ENCODE measurements at regions not wholly inside any gene's neighbourhood (a gene's known extent, or its start where the extent isn't known, plus 50 kb on each side); places are given as distances from the start of the nearest gene placed in this dataset.

DNA sequence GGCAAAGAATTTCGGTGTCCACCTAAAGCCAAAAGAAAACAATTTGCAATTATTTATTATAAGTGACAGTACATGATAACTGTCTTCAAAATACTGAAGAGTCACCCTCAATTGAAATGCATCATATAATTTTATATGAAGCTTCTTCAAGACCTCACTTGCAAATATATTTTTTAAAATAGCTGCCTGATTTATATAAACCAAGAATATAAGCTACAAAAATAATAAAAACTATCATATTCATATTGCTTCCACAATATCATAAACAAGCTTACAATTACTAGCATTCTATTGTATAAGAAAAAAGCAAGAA is 144.1 kb downstream of the CETN3 start:
- Histone ChIP-seq H3K27ac (ENCODE audit: low read depth, low read length, poor library complexity, severe bottlenecking) (no peak overlapping the region), H2AFZ (ENCODE audit: low read length) (no peak overlapping the region), H4K20me1 (ENCODE audit: insufficient read depth, low read length) (no peaks in the 10 kb centered on the region), H3K9me3 (ENCODE audit: low read length) (no peaks in the 10 kb centered on the region), H3K9me2 (ENCODE audit: insufficient read depth, low read length) (no peaks in the 10 kb centered on the region), H3K4me2 (ENCODE audit: low read length) (no peak overlapping the region), H3K4me3 (ENCODE audit: low read depth, low read length, poor library complexity, severe bottlenecking) (no peak overlapping the region), H3K4me1 (ENCODE audit: insufficient read depth, low read length, poor library complexity, severe bottlenecking) (no peaks in the 10 kb centered on the region), H3K36me3 (ENCODE audit: insufficient read depth, low read length) (no peaks in the 10 kb centered on the region), H3K79me2 (ENCODE audit: insufficient read depth, low read depth, low read length) (no peaks in the 10 kb centered on the region)
- TF ChIP-seq, protein P1, sequence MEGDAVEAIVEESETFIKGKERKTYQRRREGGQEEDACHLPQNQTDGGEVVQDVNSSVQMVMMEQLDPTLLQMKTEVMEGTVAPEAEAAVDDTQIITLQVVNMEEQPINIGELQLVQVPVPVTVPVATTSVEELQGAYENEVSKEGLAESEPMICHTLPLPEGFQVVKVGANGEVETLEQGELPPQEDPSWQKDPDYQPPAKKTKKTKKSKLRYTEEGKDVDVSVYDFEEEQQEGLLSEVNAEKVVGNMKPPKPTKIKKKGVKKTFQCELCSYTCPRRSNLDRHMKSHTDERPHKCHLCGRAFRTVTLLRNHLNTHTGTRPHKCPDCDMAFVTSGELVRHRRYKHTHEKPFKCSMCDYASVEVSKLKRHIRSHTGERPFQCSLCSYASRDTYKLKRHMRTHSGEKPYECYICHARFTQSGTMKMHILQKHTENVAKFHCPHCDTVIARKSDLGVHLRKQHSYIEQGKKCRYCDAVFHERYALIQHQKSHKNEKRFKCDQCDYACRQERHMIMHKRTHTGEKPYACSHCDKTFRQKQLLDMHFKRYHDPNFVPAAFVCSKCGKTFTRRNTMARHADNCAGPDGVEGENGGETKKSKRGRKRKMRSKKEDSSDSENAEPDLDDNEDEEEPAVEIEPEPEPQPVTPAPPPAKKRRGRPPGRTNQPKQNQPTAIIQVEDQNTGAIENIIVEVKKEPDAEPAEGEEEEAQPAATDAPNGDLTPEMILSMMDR (conservative IDR thresholded peaks at IDR 0.05; ENCODE audit: low read length): peak; percentile 63; the same call in 1 of the 2 replicates
- TF ChIP-seq EZH2phosphoT487 (IDR thresholded peaks at IDR 0.05; ENCODE audit: borderline replicate concordance, low read depth, low read length): no peak
- no TSS peak for BruUV-seq (replicated peaks)
- DNase-seq (ENCODE audit: low spot score): no peak
- ChIA-PET CTCF (ENCODE audit: unreplicated experiment) (no interaction called here), POLR2A (interaction anchor here (0.6 to 1.3 kb wide), 3 partner anchors 13 to 1775 kb away, joined by 3 read pairs; no protein-coding TSS in a partner anchor)
- intact Hi-C loops (cut with micrococcal nuclease; ENCODE audit: unreplicated experiment): loop anchor here (5.0 to 10.0 kb wide), 2 partner anchors 519 to 1538 kb away; no protein-coding TSS in a partner anchor

DNA sequence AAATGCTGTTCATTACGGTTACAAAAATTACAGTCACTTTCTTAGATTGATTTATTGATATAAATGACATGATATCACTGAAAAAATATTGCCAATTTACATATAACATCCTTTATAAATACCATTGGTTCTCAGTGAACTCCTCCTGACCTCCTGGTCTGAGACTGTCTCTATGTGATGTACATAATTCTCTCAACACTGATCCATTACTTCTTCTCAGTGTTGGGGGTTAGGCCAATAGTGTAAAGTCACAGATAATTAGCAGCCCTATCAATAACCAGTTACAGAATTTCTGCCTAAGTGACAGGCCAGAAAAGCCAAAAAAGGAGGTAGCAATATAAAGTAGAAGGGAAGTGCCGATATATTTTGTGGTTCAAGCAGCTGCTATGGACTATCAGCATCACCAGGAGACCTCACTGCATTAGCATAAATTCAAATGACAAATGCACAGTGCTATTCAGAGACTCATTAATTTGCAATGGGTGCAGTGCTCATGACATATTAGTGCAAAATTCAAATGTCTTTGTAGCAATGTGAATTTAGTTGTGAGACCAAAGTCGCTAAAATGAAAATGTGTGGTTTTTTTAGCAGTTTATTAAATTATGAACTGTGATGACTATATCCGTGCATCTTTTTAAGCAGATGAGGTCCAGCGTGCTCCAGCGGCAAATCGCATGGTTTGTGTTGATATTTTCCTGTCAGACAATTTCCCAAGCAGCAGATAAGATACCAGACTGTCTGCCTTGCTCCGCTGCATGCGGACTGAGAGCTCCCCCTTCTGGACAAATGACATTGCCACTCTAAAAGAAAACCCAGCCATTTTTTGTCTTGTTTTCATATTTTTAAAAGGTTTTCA is 144.6 kb downstream of the CETN3 start:
- intact Hi-C loops (cut with micrococcal nuclease; ENCODE audit: unreplicated experiment): loop anchor here (5.0 to 10.0 kb wide), 2 partner anchors 520 to 1538 kb away; no protein-coding TSS in a partner anchor
- Histone ChIP-seq H3K36me3 (ENCODE audit: insufficient read depth, low read length) (no peaks in the 10 kb centered on the region), H3K9me2 (ENCODE audit: insufficient read depth, low read length) (no peaks in the 10 kb centered on the region), H3K4me2 (ENCODE audit: low read length) (peak overlapping the region; percentile 28; the same call in 1 of the 2 replicates), H3K79me2 (ENCODE audit: insufficient read depth, low read depth, low read length) (no peaks in the 10 kb centered on the region), H3K27ac (ENCODE audit: low read depth, low read length, poor library complexity, severe bottlenecking) (no peak overlapping the region), H4K20me1 (ENCODE audit: insufficient read depth, low read length) (no peaks in the 10 kb centered on the region), H3K4me3 (ENCODE audit: low read depth, low read length, poor library complexity, severe bottlenecking) (no peak overlapping the region), H2AFZ (ENCODE audit: low read length) (peak overlapping the region; percentile 53; the same call in 1 of the 2 replicates), H3K9me3 (ENCODE audit: low read length) (no peaks in the 10 kb centered on the region), H3K4me1 (ENCODE audit: insufficient read depth, low read length, poor library complexity, severe bottlenecking) (no peaks in the 10 kb centered on the region)
- ChIA-PET CTCF (ENCODE audit: unreplicated experiment) (no interaction called here), POLR2A (interaction anchor here (0.5 to 1.3 kb wide), 3 partner anchors 12 to 1774 kb away, joined by 3 read pairs; no protein-coding TSS in a partner anchor)
- TF ChIP-seq, protein P1 (conservative IDR thresholded peaks at IDR 0.05; ENCODE audit: low read length): peak; percentile 99
- TF ChIP-seq EZH2phosphoT487 (IDR thresholded peaks at IDR 0.05; ENCODE audit: borderline replicate concordance, low read depth, low read length): no peak
- DNase-seq (ENCODE audit: low spot score): peak; percentile 64
- BruUV-seq (replicated peaks): no TSS peak

All from OCI-LY7 (cell line).